ENCODE measurements at regions not wholly inside any gene's neighbourhood (a gene's known extent, or its start where the extent isn't known, plus 50 kb on each side); places are given as distances from the start of the nearest gene placed in this dataset.

GRCh38 chr11:112400476-112401014, 139.9 kb upstream of the PLET1 start:
- no peak for DNase-seq (ENCODE audit: low spot score)

GRCh38 chr11:112401036-112401769, 140.5 kb upstream of the PLET1 start:
- no peak for DNase-seq (ENCODE audit: low spot score)

GRCh38 chr11:112403432-112403831, 142.8 kb upstream of the PLET1 start:
- DNase-seq (ENCODE audit: low spot score): no peak

GRCh38 chr11:112404112-112404511, 143.5 kb upstream of the PLET1 start:
- no peak for DNase-seq (ENCODE audit: low spot score)

- no peak for DNase-seq (ENCODE audit: low spot score)
These were observed 147.9 kb upstream of the PLET1 start for GRCh38 chr11:112408517-112408916.

GRCh38 chr11:112410325-112410724, 149.7 kb upstream of the PLET1 start:
- no peak for DNase-seq (ENCODE audit: low spot score)

GRCh38 chr11:112412383-112412782, 151.7 kb upstream of the PLET1 start:
- DNase-seq (ENCODE audit: low spot score): no peak

- DNase-seq (ENCODE audit: low spot score): no peak
These were observed 156.7 kb upstream of the PLET1 start for GRCh38 chr11:112417339-112417738.

- DNase-seq (ENCODE audit: low spot score): no peak
These were observed 157.8 kb upstream of the PLET1 start for GRCh38 chr11:112418438-112418837.

- no peak for DNase-seq (ENCODE audit: low spot score)
These were observed 161.2 kb upstream of the PLET1 start for GRCh38 chr11:112421879-112422278.

- no peak for DNase-seq (ENCODE audit: low spot score)
These were observed 164.5 kb upstream of the PLET1 start for GRCh38 chr11:112425121-112425520.

- no peak for DNase-seq (ENCODE audit: low spot score)
These were observed 176.4 kb upstream of the PLET1 start for GRCh38 chr11:112437096-112437495.

GRCh38 chr11:112439614-112440013, 179.0 kb upstream of the PLET1 start:
- no peak for DNase-seq (ENCODE audit: low spot score)

- peak; percentile 24 for DNase-seq (ENCODE audit: low spot score)
These were observed 179.9 kb upstream of the PLET1 start for GRCh38 chr11:112440518-112440917.

- DNase-seq (ENCODE audit: low spot score): no peak
These were observed 187.5 kb upstream of the PLET1 start for GRCh38 chr11:112448168-112448567.

- DNase-seq (ENCODE audit: low spot score): no peak
These were observed 188.1 kb upstream of the PLET1 start for GRCh38 chr11:112448806-112449205.

GRCh38 chr11:112451250-112451649, 190.6 kb upstream of the PLET1 start:
- DNase-seq (ENCODE audit: low spot score): no peak

- peak; percentile 77 for DNase-seq (ENCODE audit: low spot score)
These were observed 193.2 kb upstream of the PLET1 start for GRCh38 chr11:112453601-112454577.

- no peak for DNase-seq (ENCODE audit: low spot score)
These were observed 194.2 kb upstream of the PLET1 start for GRCh38 chr11:112454841-112455240.

GRCh38 chr11:112455791-112456190, 195.1 kb upstream of the PLET1 start:
- DNase-seq (ENCODE audit: low spot score): no peak

GRCh38 chr11:112457532-112457931, 196.9 kb upstream of the PLET1 start:
- no peak for DNase-seq (ENCODE audit: low spot score)

GRCh38 chr11:112459001-112459400, 198.3 kb upstream of the PLET1 start:
- DNase-seq (ENCODE audit: low spot score): no peak
